HS-27A (cell line): ENCODE measurements at regions not wholly inside any gene's neighbourhood (a gene's known extent, or its start where the extent isn't known, plus 50 kb on each side); places are given as distances from the start of the nearest gene placed in this dataset.
"Not testable (repeated sequence)": the region's sequence is repeated elsewhere in the genome, so short reads cannot be mapped to it uniquely, and the experiment has no call there.

Experiments used
- DNase-seq: peaks from one replicate; pipeline ENCODE4 v3.0.0-alpha.2; 2012; ENCODE audit warnings: low read depth, missing footprints

DNA sequence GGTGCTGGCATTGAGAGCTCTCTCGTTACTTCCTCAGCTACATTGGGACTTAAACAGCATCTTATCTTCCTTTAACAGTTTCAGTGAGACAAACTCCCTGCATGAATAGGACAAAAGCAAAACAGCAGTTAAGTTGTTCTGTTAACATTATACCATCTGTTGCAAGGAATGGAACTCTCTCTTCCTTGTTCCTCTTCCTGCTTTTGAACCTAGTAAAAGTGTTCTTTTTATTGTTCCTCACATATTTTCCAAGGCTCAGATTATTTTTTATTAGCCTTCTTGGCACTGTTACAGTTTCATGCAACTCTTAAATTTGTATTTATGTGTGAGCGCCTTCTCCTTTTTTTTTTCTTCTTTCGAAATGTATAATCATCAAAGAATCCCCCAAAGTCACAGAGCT, 202.6 kb upstream of the UFM1 start:
- no peak for DNase-seq

GRCh38 chr13:38141792-38142191, 207.9 kb upstream of the UFM1 start:
- DNase-seq = no peak

- no peak for DNase-seq
Measured at GRCh38 chr13:38135592-38135991, 214.1 kb upstream of the UFM1 start.

GRCh38 chr13:38121267-38121666, 228.4 kb upstream of the UFM1 start:
- no peak for DNase-seq

- no peak for DNase-seq
Measured at GRCh38 chr13:38103851-38104250, 234.3 kb upstream of the TRPC4 start.

DNA sequence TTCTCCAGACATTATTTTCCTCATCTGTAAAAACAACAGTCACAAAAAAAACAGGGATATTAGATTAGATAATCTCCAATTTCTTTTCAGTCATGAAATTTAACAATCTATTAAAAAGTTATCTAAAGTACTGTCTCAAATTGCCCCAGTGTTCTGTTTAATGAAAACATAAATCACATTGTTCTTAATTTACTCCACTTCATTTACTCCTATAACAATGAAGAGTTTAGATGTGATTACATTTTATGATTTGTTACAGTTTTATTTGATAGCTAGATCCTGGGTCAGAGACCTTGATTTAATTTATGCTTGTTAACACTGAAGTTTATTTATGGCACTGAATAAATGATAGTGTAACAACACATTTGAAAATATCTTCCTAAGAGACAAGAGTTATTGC, 230.2 kb upstream of the TRPC4 start:
- no peak for DNase-seq

DNA sequence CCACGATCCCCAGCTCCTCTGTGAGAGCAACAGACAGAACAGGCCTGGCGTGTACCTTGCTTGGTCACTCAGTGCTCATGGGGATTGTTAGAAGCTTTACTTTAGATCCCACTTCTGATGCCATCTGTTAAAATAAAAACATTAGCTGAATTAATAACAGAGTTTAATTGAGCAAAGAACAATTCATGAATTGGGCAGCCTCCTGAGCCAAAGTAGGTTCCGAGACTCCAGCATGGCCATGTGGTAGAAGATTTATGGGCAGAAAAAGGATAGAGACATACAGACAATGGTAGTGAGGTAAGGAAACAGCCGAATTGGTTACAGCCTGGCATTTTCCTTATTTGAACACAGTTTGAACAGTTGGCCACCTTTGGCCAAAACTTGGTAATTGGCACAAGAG, 223.9 kb upstream of the TRPC4 start:
- no peak for DNase-seq

DNA sequence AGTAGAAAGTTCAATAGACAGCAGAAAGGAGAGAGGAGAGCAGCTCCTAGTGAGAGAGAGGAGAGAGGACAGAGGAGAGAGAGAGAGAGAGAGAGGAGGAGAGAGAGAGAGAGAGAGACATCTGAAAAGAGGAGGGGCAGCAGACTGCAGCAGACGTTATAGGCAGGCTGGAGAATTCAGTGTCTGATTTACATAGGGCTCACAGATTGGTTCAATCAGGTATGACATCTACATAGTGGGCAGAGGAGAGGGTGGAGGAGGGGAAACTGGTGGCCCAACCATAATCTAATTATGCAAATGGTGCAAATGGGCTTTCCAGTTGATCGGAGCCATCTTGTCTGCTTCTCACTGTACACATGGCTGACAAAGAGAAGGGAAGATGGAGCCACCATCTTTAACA, 221.3 kb upstream of the TRPC4 start:
- DNase-seq = no peak

GRCh38 chr13:38086721-38087120, 217.1 kb upstream of the TRPC4 start:
- no peak for DNase-seq

GRCh38 chr13:38086013-38086412, 216.4 kb upstream of the TRPC4 start:
- no peak for DNase-seq

DNA sequence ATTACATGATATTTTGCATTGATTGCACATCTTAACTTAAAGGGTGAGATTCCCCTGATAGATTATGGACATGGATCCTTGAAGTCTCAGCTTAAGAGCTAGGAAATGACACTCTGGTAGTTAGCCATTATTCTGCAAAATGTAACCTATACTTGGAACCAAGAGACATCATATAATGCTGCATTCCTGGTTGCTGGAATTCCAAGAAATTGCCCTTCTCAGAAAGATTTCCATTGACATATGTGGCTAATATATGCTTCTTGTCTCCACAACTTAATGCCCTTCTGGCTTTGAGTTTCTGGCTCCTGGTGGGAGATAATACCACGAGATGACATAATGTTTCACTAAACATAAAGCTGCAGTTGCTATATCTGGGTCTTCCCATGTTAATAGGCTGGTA, 204.4 kb upstream of the TRPC4 start:
- DNase-seq = no peak

GRCh38 chr13:38072696-38073095, 203.1 kb upstream of the TRPC4 start:
- DNase-seq = no peak

- not testable (repeated sequence) for DNase-seq
Measured at GRCh38 chr13:38071340-38071739, 201.8 kb upstream of the TRPC4 start.

DNA sequence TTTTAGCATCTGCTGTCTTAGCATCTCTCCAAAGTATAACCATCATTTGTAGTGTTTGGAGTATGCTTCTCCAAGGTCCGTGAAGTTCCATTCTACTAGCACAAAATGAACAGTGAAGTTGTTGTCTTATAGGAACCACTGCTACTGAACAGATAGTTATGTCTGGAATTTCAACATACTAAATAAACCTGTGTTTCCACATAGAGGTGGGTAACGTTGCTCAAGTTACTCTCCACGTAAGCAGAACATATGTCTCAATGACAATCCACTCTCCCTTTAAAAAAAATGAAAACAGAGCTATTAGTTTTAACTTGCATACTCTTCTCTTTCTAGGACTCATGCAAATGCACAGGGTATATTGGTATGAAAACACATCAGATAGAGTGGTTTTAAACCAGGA, 184.3 kb upstream of the TRPC4 start:
- no peak for DNase-seq

- no peak for DNase-seq
Measured at GRCh38 chr13:38046049-38046376, 176.4 kb upstream of the TRPC4 start.

DNA sequence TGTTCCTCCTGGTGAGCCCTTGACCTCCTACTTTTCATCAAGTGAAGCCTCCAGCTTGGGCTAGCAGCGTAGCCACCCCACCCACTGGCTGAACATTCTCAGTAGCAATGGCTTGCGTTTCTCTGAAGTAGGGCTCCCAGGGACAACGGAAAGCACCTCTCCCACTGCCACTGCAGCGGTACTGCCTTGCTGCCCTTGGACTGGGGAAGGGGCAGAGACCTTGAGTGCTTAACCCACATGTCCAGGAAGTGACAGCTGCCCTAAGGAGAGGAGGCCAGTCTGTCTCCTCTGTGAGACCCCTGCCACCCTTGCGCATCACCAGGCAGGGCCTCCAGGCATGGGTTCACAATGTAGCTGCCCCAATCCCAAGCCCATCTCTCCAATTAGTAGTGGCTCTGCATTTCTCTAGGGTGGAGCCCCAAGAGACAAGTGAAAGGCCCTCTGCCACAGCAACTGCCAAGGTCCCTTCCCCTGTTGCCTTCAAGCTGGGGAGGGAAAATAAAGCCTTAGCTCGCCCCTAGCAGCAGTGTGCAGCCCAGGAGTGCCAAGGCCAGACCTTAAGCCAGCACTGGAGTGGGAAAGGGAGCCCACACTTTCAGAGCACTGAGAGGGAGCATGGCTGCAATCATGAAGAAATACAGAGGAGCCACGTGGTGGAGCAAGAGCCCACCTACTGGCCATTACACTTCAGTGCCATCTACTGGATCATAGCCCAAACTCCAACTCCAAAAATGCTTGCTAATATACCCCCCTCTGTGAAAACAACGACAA, 175.9 kb upstream of the TRPC4 start:
- peak; percentile 27 for DNase-seq

- DNase-seq = no peak
Measured at GRCh38 chr13:38044067-38044466, 174.5 kb upstream of the TRPC4 start.

GRCh38 chr13:38042771-38043170, 173.2 kb upstream of the TRPC4 start:
- DNase-seq = no peak

DNA sequence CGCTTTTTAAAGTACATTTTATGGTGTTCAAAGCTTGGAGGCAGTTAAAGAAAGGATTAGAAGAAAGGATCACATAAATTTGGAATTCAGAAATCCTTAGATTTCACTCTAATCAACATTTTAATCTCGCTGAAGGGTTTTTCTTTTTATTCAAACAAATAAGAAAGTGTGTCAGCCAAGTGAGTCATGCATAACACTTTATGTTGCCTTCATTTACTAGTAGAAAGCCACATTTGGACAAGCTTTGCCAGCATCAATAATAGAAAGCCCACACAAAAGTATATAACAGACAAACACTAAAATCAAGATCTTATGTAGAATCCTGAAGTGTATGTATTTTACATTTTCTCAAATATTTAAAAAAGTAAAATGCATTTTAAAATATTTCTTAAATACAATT, 154.9 kb upstream of the TRPC4 start:
- no peak for DNase-seq

DNA sequence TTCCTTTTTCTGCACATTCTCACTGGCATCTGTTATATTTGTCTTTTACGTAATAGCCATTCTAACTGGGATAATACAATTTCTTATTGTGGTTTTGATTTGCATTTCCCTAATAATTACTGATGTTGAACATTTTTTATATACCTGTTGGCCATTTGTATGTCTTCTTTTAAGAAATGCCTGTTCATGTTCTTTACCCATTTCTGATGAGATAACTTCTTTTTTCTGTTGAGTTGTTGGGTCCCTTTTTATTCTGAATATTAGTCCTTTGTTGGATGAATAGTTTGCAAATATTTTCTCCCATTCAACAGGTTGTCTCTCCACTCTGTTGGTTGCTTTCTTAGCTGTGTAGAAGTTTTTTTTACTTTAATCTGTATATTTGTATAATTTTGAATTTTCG, 147.7 kb upstream of the TRPC4 start:
- no peak for DNase-seq

DNA sequence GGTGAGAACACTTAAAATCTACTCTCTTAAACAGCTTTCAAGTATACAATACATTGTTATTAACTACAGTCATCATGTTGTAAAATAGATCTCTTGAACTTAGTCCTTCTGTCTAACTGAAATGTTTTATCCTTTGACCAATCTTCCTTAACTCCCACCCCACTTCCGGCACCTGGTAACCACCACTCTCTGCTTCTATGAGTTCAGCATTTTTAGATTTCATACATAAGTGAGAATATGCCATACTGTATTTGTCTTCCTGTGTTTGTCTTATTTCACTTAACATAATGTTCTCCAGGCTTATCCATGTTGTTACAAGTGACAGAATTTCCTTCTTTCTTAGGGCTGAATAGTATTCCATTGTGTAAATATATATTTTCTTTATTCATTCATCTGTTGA, 144.1 kb upstream of the TRPC4 start:
- DNase-seq = no peak

DNA sequence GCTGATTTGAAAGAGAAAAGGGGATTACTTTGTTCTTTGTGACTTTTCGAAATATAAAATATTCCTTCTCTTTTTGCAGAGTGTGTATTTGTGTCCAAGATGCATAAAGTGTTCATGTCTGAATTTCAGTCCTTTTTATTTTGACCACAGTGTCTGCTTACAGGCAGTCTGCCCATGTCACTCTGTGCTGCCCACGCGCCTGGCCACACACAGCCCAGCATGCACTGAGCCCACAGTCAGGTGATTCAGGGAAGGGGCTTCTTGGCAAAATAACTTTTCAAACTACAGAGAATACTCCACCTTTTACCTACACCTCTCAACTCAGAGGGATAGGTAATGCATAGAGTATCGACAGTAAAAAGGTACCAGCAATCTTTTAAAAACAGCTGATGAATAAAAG, 142.5 kb upstream of the TRPC4 start:
- DNase-seq = no peak

- DNase-seq = no peak
Measured at GRCh38 chr13:38008636-38009035, 139.1 kb upstream of the TRPC4 start.

GRCh38 chr13:38002606-38003005, 133.0 kb upstream of the TRPC4 start:
- no peak for DNase-seq

DNA sequence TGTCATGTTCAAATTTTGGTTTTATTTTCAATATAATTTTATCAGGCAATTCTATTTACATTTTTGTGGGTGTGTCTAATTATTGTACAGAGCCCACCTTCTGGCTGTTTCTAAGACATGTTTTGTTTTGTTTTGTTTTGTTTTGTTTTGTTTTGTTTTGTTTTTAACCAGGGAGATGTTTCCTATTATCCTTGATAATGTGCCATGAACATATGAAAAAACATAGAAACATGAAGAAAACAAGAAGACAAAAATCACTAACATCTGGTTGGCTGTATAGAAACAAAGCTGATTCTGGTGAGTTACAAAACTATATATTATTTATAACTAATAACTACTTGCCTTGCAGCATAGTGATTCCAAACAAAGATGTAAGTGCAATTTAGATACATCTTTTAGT, 128.1 kb upstream of the TRPC4 start:
- no peak for DNase-seq
